GM10248 (cell line): ENCODE measurements at regions not wholly inside any gene's neighbourhood (a gene's known extent, or its start where the extent isn't known, plus 50 kb on each side); places are given as distances from the start of the nearest gene placed in this dataset.

ENCODE experiments used
- CTCF ChIA-PET: fragments of 300-600 bp; sonication (Branson Sonifier 250); formaldehyde crosslinking; extraction: SDS; loops from one replicate; lab custom pipeline; 2021; ENCODE audit warnings: antibody characterized with exemption; lab: Yijun Ruan, JAX
- POLR2A ChIA-PET: fragments of 350-650 bp; sonication (Branson Sonifier 250); formaldehyde crosslinking; extraction: SDS; loops from one replicate; lab custom pipeline; 2020; ENCODE audit warnings: antibody characterized with exemption; lab: Yijun Ruan, JAX
- DNase-seq: peaks from one replicate; pipeline ENCODE4 v3.0.0; 2012; ENCODE audit errors: extremely low spot score
- CTCF ChIP-seq: IDR thresholded peaks from 2 replicates; pipeline ENCODE4 v1.5.1; 2012; ENCODE audit warnings: mild to moderate bottlenecking, low read depth; ENCODE audit errors: extremely low read depth, missing control alignments, control extremely low read depth

- ChIA-PET CTCF (interaction anchor here (1.0 kb wide), 1 partner anchor 22 kb away, joined by 3 read pairs; no protein-coding TSS in a partner anchor), POLR2A (no interaction called here)
- no peak for TF ChIP-seq CTCF
- no peak for DNase-seq
Measured at GRCh38 chr22:49450498-49450897, 377.2 kb downstream of the BRD1 start.

- ChIA-PET POLR2A (no interaction called here), CTCF (no interaction called here)
- DNase-seq, result no peak
- TF ChIP-seq CTCF, result no peak
Measured at GRCh38 chr22:49449811-49450446, 377.7 kb downstream of the BRD1 start.

- POLR2A ChIA-PET, result no interaction called here
- no peak for DNase-seq
- CTCF ChIA-PET, result no interaction called here
- TF ChIP-seq CTCF, result no peak
Measured at GRCh38 chr22:49449377-49449776, 378.3 kb downstream of the BRD1 start.

- DNase-seq, result no peak
- ChIA-PET CTCF (no interaction called here), POLR2A (no interaction called here)
- TF ChIP-seq CTCF, result no peak
Measured at GRCh38 chr22:49448526-49448925, 379.1 kb downstream of the BRD1 start.

- POLR2A ChIA-PET, result no interaction called here
- CTCF ChIA-PET, result no interaction called here
- no peak for DNase-seq
- TF ChIP-seq CTCF, result no peak
Measured at GRCh38 chr22:49447837-49448236, 379.8 kb downstream of the BRD1 start.

GRCh38 chr22:49446759-49447710, 380.6 kb downstream of the BRD1 start:
- no peak for TF ChIP-seq CTCF
- POLR2A ChIA-PET, result no interaction called here
- no peak for DNase-seq
- CTCF ChIA-PET, result interaction anchor here (1.8 kb wide), 1 partner anchor 8 kb away, joined by 4 read pairs; no protein-coding TSS in a partner anchor
